ENCODE measurements at regions not wholly inside any gene's neighbourhood (a gene's known extent, or its start where the extent isn't known, plus 50 kb on each side); places are given as distances from the start of the nearest gene placed in this dataset.

GRCh38 chr2:134189009-134189720, 64.7 kb upstream of the MGAT5 start:
- Histone ChIP-seq H3K27ac (replicated peaks in 1 of 4) (no peak overlapping the region), H3K4me1 (peaks cover 0 to 16% (median 7%) of the 10 kb centered on the region in 4 donors), H3K9me3 (no peaks in the 10 kb centered on the region), H3K4me3 (no peak overlapping the region), H3K36me3 (no peaks in the 10 kb centered on the region), H3K27me3 (no peaks in the 10 kb centered on the region)
- no peak for DNase-seq (ENCODE audit: extremely low spot score)
- TF ChIP-seq POLR2AphosphoS5 (IDR thresholded peaks at IDR 0.05) = no peak
- TF ChIP-seq POLR2A (IDR thresholded peaks at IDR 0.05; ENCODE audit: low read depth) = no peak
- TF ChIP-seq, protein P1, sequence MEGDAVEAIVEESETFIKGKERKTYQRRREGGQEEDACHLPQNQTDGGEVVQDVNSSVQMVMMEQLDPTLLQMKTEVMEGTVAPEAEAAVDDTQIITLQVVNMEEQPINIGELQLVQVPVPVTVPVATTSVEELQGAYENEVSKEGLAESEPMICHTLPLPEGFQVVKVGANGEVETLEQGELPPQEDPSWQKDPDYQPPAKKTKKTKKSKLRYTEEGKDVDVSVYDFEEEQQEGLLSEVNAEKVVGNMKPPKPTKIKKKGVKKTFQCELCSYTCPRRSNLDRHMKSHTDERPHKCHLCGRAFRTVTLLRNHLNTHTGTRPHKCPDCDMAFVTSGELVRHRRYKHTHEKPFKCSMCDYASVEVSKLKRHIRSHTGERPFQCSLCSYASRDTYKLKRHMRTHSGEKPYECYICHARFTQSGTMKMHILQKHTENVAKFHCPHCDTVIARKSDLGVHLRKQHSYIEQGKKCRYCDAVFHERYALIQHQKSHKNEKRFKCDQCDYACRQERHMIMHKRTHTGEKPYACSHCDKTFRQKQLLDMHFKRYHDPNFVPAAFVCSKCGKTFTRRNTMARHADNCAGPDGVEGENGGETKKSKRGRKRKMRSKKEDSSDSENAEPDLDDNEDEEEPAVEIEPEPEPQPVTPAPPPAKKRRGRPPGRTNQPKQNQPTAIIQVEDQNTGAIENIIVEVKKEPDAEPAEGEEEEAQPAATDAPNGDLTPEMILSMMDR (IDR thresholded peaks at IDR 0.05) = no peak
- TF ChIP-seq EP300 (IDR thresholded peaks at IDR 0.05) = no peak
- WGBS = 95% methylated on average over 6 of the region's 6 CpGs
- intact Hi-C loops (cut with DNase I) = no loop called here

GRCh38 chr2:134190062-134190806, 63.6 kb upstream of the MGAT5 start:
- H3K27ac ChIP-seq (replicated peaks in 1 of 4) = no peak overlapping the region
- no peaks in the 10 kb centered on the region for H3K27me3 ChIP-seq
- intact Hi-C loops (cut with DNase I) = no loop called here

DNA sequence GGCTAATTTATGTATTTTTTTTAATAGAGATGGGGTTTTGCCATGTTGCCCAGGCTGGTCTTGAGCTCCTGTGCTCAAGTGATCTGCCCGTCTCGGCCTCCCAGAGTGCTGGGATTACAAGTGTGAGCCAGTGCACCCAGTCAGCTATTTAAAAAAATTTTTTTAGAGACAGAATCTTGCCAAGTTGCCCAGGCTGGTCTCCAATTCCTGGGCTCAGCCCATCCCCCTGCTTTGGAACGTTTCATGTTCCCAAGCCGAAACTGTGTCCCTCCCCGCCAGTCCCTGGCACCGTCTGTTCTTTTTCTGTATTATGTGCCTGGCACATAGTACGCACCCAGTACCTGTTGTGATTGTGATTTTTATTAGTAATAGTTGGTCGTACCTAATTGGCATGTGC, 63.1 kb upstream of the MGAT5 start:
- WGBS = 94% methylated on average over 8 of the region's 8 CpGs
- H3K4me1 ChIP-seq = peaks cover 0 to 16% (median 7%) of the 10 kb centered on the region in 4 donors
- no peak overlapping the region for H3K27ac ChIP-seq (replicated peaks in 1 of 4)

More at GRCh38 chr2:134190062-134190806, 63.6 kb upstream of the MGAT5 start:
- TF ChIP-seq, protein P1 (IDR thresholded peaks at IDR 0.05) = no peak
- TF ChIP-seq POLR2A (IDR thresholded peaks at IDR 0.05; ENCODE audit: low read depth) (no peak), POLR2AphosphoS5 (IDR thresholded peaks at IDR 0.05) (no peak), EP300 (IDR thresholded peaks at IDR 0.05) (no peak)
- H3K4me1 ChIP-seq = peaks cover 0 to 16% (median 7%) of the 10 kb centered on the region in 4 donors
- H3K36me3 ChIP-seq = no peaks in the 10 kb centered on the region
- WGBS = 91% methylated on average over 4 of the region's 4 CpGs
- DNase-seq (ENCODE audit: extremely low spot score) = no peak
- no peaks in the 10 kb centered on the region for H3K9me3 ChIP-seq
- no peak overlapping the region for H3K4me3 ChIP-seq

GRCh38 chr2:134191835-134192234, 62.0 kb upstream of the MGAT5 start:
- Histone ChIP-seq H3K27me3 (no peaks in the 10 kb centered on the region), H3K4me1 (peaks cover 0 to 16% (median 7%) of the 10 kb centered on the region in 4 donors), H3K27ac (replicated peaks in 1 of 4) (no peak overlapping the region), H3K4me3 (no peak overlapping the region), H3K36me3 (no peaks in the 10 kb centered on the region), H3K9me3 (no peaks in the 10 kb centered on the region)
- TF ChIP-seq POLR2A (IDR thresholded peaks at IDR 0.05; ENCODE audit: low read depth) (no peak), EP300 (IDR thresholded peaks at IDR 0.05) (no peak), POLR2AphosphoS5 (IDR thresholded peaks at IDR 0.05) (no peak)
- TF ChIP-seq, protein P1 (IDR thresholded peaks at IDR 0.05) = no peak
- DNase-seq (ENCODE audit: extremely low spot score) = no peak
- intact Hi-C loops (cut with DNase I) = no loop called here
- 97% methylated on average over 36 of the region's 36 CpGs for WGBS

More for the DNA sequence above, 63.1 kb upstream of the MGAT5 start:
- no peaks in the 10 kb centered on the region for H3K36me3 ChIP-seq
- DNase-seq (ENCODE audit: extremely low spot score) = no peak
- no peak overlapping the region for H3K4me3 ChIP-seq
- H3K27me3 ChIP-seq = no peaks in the 10 kb centered on the region
- TF ChIP-seq POLR2A (IDR thresholded peaks at IDR 0.05; ENCODE audit: low read depth) (no peak), EP300 (IDR thresholded peaks at IDR 0.05) (no peak), POLR2AphosphoS5 (IDR thresholded peaks at IDR 0.05) (no peak)
- TF ChIP-seq, protein P1 (IDR thresholded peaks at IDR 0.05) = no peak
- intact Hi-C loops (cut with DNase I) = no loop called here
- H3K9me3 ChIP-seq = no peaks in the 10 kb centered on the region

Data from esophagus muscularis mucosa (tissue), 4 donors.